ENCODE measurements at regions not wholly inside any gene's neighbourhood (a gene's known extent, or its start where the extent isn't known, plus 50 kb on each side); places are given as distances from the start of the nearest gene placed in this dataset.

- DNase-seq (ENCODE audit: low read depth) = no peak
- Histone ChIP-seq H3K27me3 (ENCODE audit: control insufficient read depth, insufficient read depth, low read length) (peaks cover 19% of the 10 kb centered on the region), H3K36me3 (ENCODE audit: control insufficient read depth, insufficient read depth, low read length) (no peaks in the 10 kb centered on the region), H3K4me3 (ENCODE audit: low read depth, low read length) (no peak overlapping the region)
- no peak for TF ChIP-seq CTCF (IDR thresholded peaks at IDR 0.05; ENCODE audit: insufficient read depth, low read length, poor library complexity, severe bottlenecking)
These were observed 205.9 kb upstream of the LINGO1 start for GRCh38 chr15:77838595-77838994.

- no peak for DNase-seq (ENCODE audit: low read depth)
- H3K27me3 ChIP-seq (ENCODE audit: control insufficient read depth, insufficient read depth, low read length) = peaks cover 19% of the 10 kb centered on the region
- TF ChIP-seq CTCF (IDR thresholded peaks at IDR 0.05; ENCODE audit: insufficient read depth, low read length, poor library complexity, severe bottlenecking) = no peak
- H3K36me3 ChIP-seq (ENCODE audit: control insufficient read depth, insufficient read depth, low read length) = no peaks in the 10 kb centered on the region
- H3K4me3 ChIP-seq (ENCODE audit: low read depth, low read length) = no peak overlapping the region
These were observed 205.3 kb upstream of the LINGO1 start for GRCh38 chr15:77838061-77838460.

- Histone ChIP-seq H3K4me3 (ENCODE audit: low read depth, low read length) (no peak overlapping the region), H3K36me3 (ENCODE audit: control insufficient read depth, insufficient read depth, low read length) (no peaks in the 10 kb centered on the region), H3K27me3 (ENCODE audit: control insufficient read depth, insufficient read depth, low read length) (peaks cover 19% of the 10 kb centered on the region)
- TF ChIP-seq CTCF (IDR thresholded peaks at IDR 0.05; ENCODE audit: insufficient read depth, low read length, poor library complexity, severe bottlenecking) = no peak
- DNase-seq (ENCODE audit: low read depth) = no peak
These were observed 204.9 kb upstream of the LINGO1 start for GRCh38 chr15:77837649-77838025.

GRCh38 chr15:77836906-77837648 is 204.4 kb upstream of the LINGO1 start:
- TF ChIP-seq CTCF (IDR thresholded peaks at IDR 0.05; ENCODE audit: insufficient read depth, low read length, poor library complexity, severe bottlenecking) = no peak
- DNase-seq (ENCODE audit: low read depth) = no peak
- no peaks in the 10 kb centered on the region for H3K36me3 ChIP-seq (ENCODE audit: control insufficient read depth, insufficient read depth, low read length)
- H3K27me3 ChIP-seq (ENCODE audit: control insufficient read depth, insufficient read depth, low read length) = peaks cover 24% of the 10 kb centered on the region
- no peak overlapping the region for H3K4me3 ChIP-seq (ENCODE audit: low read depth, low read length)

- Histone ChIP-seq H3K27me3 (ENCODE audit: control insufficient read depth, insufficient read depth, low read length) (peaks cover 29% of the 10 kb centered on the region), H3K36me3 (ENCODE audit: control insufficient read depth, insufficient read depth, low read length) (no peaks in the 10 kb centered on the region), H3K4me3 (ENCODE audit: low read depth, low read length) (no peak overlapping the region)
- no peak for DNase-seq (ENCODE audit: low read depth)
- no peak for TF ChIP-seq CTCF (IDR thresholded peaks at IDR 0.05; ENCODE audit: insufficient read depth, low read length, poor library complexity, severe bottlenecking)
These were observed 203.5 kb upstream of the LINGO1 start for GRCh38 chr15:77836121-77836692.
